ENCODE measurements at regions not wholly inside any gene's neighbourhood (a gene's known extent, or its start where the extent isn't known, plus 50 kb on each side); places are given as distances from the start of the nearest gene placed in this dataset.

DNA sequence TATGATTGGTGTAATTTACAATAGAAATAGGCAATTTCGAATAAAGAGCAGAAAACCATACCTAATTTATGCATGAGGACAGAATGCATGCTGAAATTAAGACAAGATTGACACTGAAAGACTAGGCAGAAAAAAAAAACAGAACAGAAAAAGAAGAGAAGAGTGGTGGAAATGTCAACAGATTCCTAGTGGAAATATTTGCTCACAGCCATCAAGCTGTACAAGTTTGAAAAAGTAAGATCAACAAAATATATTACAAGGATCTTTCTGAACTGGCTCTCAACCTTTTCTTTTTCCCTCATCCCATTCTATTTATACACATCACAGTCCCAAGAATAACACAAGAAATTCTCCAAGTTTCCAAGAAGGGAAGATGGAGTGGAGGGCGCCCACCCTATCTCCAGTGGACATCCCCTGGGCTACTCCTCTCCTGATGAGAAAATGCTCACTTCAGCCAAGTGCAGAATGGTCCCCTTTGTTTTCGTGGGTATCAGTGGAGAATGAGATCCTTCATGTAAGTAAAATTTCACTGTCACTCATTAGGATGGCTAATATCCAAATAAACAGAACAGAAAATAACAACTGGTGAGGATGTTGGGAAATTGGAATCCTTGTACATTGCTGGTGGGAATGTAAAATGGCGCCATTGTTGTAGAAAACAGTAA is 51.0 kb upstream of the ZNF532 start:
- in situ Hi-C loops (cut with MboI; ENCODE audit: low pct_unique_long_range_greater_than_20kb, low sequenced_read_pairs, unreplicated experiment) = no loop called here
- TF ChIP-seq, protein P1, sequence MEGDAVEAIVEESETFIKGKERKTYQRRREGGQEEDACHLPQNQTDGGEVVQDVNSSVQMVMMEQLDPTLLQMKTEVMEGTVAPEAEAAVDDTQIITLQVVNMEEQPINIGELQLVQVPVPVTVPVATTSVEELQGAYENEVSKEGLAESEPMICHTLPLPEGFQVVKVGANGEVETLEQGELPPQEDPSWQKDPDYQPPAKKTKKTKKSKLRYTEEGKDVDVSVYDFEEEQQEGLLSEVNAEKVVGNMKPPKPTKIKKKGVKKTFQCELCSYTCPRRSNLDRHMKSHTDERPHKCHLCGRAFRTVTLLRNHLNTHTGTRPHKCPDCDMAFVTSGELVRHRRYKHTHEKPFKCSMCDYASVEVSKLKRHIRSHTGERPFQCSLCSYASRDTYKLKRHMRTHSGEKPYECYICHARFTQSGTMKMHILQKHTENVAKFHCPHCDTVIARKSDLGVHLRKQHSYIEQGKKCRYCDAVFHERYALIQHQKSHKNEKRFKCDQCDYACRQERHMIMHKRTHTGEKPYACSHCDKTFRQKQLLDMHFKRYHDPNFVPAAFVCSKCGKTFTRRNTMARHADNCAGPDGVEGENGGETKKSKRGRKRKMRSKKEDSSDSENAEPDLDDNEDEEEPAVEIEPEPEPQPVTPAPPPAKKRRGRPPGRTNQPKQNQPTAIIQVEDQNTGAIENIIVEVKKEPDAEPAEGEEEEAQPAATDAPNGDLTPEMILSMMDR (IDR thresholded peaks at IDR 0.05; ENCODE audit: extremely low read depth, insufficient read depth, missing control alignments) = no peak
- DNase-seq (ENCODE audit: low spot score) = no peak

DNA sequence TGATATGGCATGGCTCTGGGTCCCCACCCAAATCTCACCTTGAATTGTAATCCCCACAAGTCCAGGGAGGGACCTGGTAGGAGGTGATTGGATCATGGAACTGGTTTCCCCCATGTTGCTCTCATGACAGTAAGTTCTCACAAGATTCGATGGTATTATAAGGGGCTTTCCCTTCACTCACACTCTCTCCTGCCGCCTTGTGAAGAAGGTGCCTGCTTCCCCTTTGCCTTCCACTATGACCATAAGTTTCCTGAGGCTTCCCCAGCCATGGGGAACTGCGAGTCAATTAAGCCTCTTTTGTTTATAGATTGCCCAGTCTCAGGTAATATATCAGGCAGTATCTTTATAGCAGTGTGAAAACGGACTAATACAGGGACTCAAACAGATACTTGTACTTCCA is 50.4 kb upstream of the ZNF532 start:
- in situ Hi-C loops (cut with MboI; ENCODE audit: low pct_unique_long_range_greater_than_20kb, low sequenced_read_pairs, unreplicated experiment) = no loop called here
- TF ChIP-seq, protein P1 (IDR thresholded peaks at IDR 0.05; ENCODE audit: extremely low read depth, insufficient read depth, missing control alignments) = no peak
- no peak for DNase-seq (ENCODE audit: low spot score)

Data from GM13977 (cell line).